GM10248 (cell line): ENCODE measurements at regions not wholly inside any gene's neighbourhood (a gene's known extent, or its start where the extent isn't known, plus 50 kb on each side); places are given as distances from the start of the nearest gene placed in this dataset.

ENCODE experiments used
- CTCF ChIA-PET: fragments of 300-600 bp; sonication (Branson Sonifier 250); formaldehyde crosslinking; extraction: SDS; loops from one replicate; lab custom pipeline; 2021; ENCODE audit warnings: antibody characterized with exemption; lab: Yijun Ruan, JAX
- POLR2A ChIA-PET: fragments of 350-650 bp; sonication (Branson Sonifier 250); formaldehyde crosslinking; extraction: SDS; loops from one replicate; lab custom pipeline; 2020; ENCODE audit warnings: antibody characterized with exemption; lab: Yijun Ruan, JAX
- DNase-seq: peaks from one replicate; pipeline ENCODE4 v3.0.0; 2012; ENCODE audit errors: extremely low spot score
- CTCF ChIP-seq: IDR thresholded peaks from 2 replicates; pipeline ENCODE4 v1.5.1; 2012; ENCODE audit warnings: mild to moderate bottlenecking, low read depth; ENCODE audit errors: extremely low read depth, missing control alignments, control extremely low read depth

GRCh38 chr10:33719005-33719703 lies 384.7 kb upstream of the NRP1 start:
- POLR2A ChIA-PET, result no interaction called here
- CTCF ChIA-PET, result interaction anchor here (1.1 to 1.3 kb wide), 2 partner anchors 11 to 23 kb away, joined by 3 read pairs; no protein-coding TSS in a partner anchor
- TF ChIP-seq CTCF, result no peak
- DNase-seq, result no peak

GRCh38 chr10:33716501-33717267 lies 382.2 kb upstream of the NRP1 start:
- ChIA-PET POLR2A (no interaction called here), CTCF (no interaction called here)
- TF ChIP-seq CTCF, result no peak
- no peak for DNase-seq

- CTCF ChIA-PET, result no interaction called here
- TF ChIP-seq CTCF, result no peak
- DNase-seq, result no peak
- POLR2A ChIA-PET, result no interaction called here
Observed at GRCh38 chr10:33715303-33715975, 381.0 kb upstream of the NRP1 start.

GRCh38 chr10:33712825-33713224 lies 378.4 kb upstream of the NRP1 start:
- no peak for DNase-seq
- ChIA-PET POLR2A (no interaction called here), CTCF (no interaction called here)
- no peak for TF ChIP-seq CTCF

- no peak for DNase-seq
- ChIA-PET CTCF (no interaction called here), POLR2A (no interaction called here)
- no peak for TF ChIP-seq CTCF
Observed at GRCh38 chr10:33710006-33710405, 375.5 kb upstream of the NRP1 start.

- TF ChIP-seq CTCF, result no peak
- DNase-seq, result no peak
- CTCF ChIA-PET, result interaction anchor here (1.6 kb wide), 1 partner anchor 10 kb away, joined by 3 read pairs; no protein-coding TSS in a partner anchor
- POLR2A ChIA-PET, result no interaction called here
Observed at GRCh38 chr10:33709008-33709753, 374.7 kb upstream of the NRP1 start.
